ENCODE measurements at regions not wholly inside any gene's neighbourhood (a gene's known extent, or its start where the extent isn't known, plus 50 kb on each side); places are given as distances from the start of the nearest gene placed in this dataset.

- no peaks in the 10 kb centered on the region for H3K27me3 Mint-ChIP-seq (ENCODE audit: unreplicated experiment)
- H3K9me3 Mint-ChIP-seq (ENCODE audit: unreplicated experiment) = no peaks in the 10 kb centered on the region
- H3K36me3 Mint-ChIP-seq (ENCODE audit: unreplicated experiment) = no peaks in the 10 kb centered on the region
- no peak overlapping the region for H3K4me3 Mint-ChIP-seq (ENCODE audit: unreplicated experiment)
- peaks cover 18% of the 10 kb centered on the region for H3K4me1 Mint-ChIP-seq (ENCODE audit: unreplicated experiment)
- no peak overlapping the region for H3K27ac Mint-ChIP-seq (ENCODE audit: unreplicated experiment)
- TF ChIP-seq CTCF (IDR thresholded peaks at IDR 0.05) = no peak
- no peak for DNase-seq (ENCODE audit: extremely low spot score, unreplicated experiment)
These were observed 89.9 kb upstream of the TBL1XR1 start for GRCh38 chr3:177287231-177287630.

GRCh38 chr3:177290633-177291032 is 93.4 kb upstream of the TBL1XR1 start:
- no peaks in the 10 kb centered on the region for H3K9me3 Mint-ChIP-seq (ENCODE audit: unreplicated experiment)
- no peaks in the 10 kb centered on the region for H3K27me3 Mint-ChIP-seq (ENCODE audit: unreplicated experiment)
- H3K4me3 Mint-ChIP-seq (ENCODE audit: unreplicated experiment) = no peak overlapping the region
- DNase-seq (ENCODE audit: extremely low spot score, unreplicated experiment) = no peak
- no peak for TF ChIP-seq CTCF (IDR thresholded peaks at IDR 0.05)
- no peak overlapping the region for H3K27ac Mint-ChIP-seq (ENCODE audit: unreplicated experiment)
- H3K4me1 Mint-ChIP-seq (ENCODE audit: unreplicated experiment) = peaks cover 10% of the 10 kb centered on the region
- H3K36me3 Mint-ChIP-seq (ENCODE audit: unreplicated experiment) = no peaks in the 10 kb centered on the region

GRCh38 chr3:177294221-177294620 is 96.9 kb upstream of the TBL1XR1 start:
- H3K9me3 Mint-ChIP-seq (ENCODE audit: unreplicated experiment) = no peaks in the 10 kb centered on the region
- H3K4me3 Mint-ChIP-seq (ENCODE audit: unreplicated experiment) = no peak overlapping the region
- peaks cover 2% of the 10 kb centered on the region for H3K4me1 Mint-ChIP-seq (ENCODE audit: unreplicated experiment)
- H3K36me3 Mint-ChIP-seq (ENCODE audit: unreplicated experiment) = no peaks in the 10 kb centered on the region
- TF ChIP-seq CTCF (IDR thresholded peaks at IDR 0.05) = no peak
- DNase-seq (ENCODE audit: extremely low spot score, unreplicated experiment) = no peak
- no peak overlapping the region for H3K27ac Mint-ChIP-seq (ENCODE audit: unreplicated experiment)
- no peaks in the 10 kb centered on the region for H3K27me3 Mint-ChIP-seq (ENCODE audit: unreplicated experiment)

GRCh38 chr3:177295116-177295515 is 97.8 kb upstream of the TBL1XR1 start:
- DNase-seq (ENCODE audit: extremely low spot score, unreplicated experiment) = no peak
- Mint-ChIP-seq H3K27ac (ENCODE audit: unreplicated experiment) (no peak overlapping the region), H3K4me3 (ENCODE audit: unreplicated experiment) (no peak overlapping the region), H3K27me3 (ENCODE audit: unreplicated experiment) (no peaks in the 10 kb centered on the region), H3K4me1 (ENCODE audit: unreplicated experiment) (peaks cover 3% of the 10 kb centered on the region), H3K9me3 (ENCODE audit: unreplicated experiment) (no peaks in the 10 kb centered on the region), H3K36me3 (ENCODE audit: unreplicated experiment) (no peaks in the 10 kb centered on the region)
- TF ChIP-seq CTCF (IDR thresholded peaks at IDR 0.05) = no peak

GRCh38 chr3:177299250-177299649 is 102.0 kb upstream of the TBL1XR1 start:
- no peak overlapping the region for H3K4me3 Mint-ChIP-seq (ENCODE audit: unreplicated experiment)
- H3K27ac Mint-ChIP-seq (ENCODE audit: unreplicated experiment) = no peak overlapping the region
- peaks cover 14% of the 10 kb centered on the region for H3K4me1 Mint-ChIP-seq (ENCODE audit: unreplicated experiment)
- no peak for TF ChIP-seq CTCF (IDR thresholded peaks at IDR 0.05)
- no peaks in the 10 kb centered on the region for H3K36me3 Mint-ChIP-seq (ENCODE audit: unreplicated experiment)
- no peaks in the 10 kb centered on the region for H3K9me3 Mint-ChIP-seq (ENCODE audit: unreplicated experiment)
- no peak for DNase-seq (ENCODE audit: extremely low spot score, unreplicated experiment)
- no peaks in the 10 kb centered on the region for H3K27me3 Mint-ChIP-seq (ENCODE audit: unreplicated experiment)
